Tibial nerve (tissue), 3 donors: ENCODE measurements at regions not wholly inside any gene's neighbourhood (a gene's known extent, or its start where the extent isn't known, plus 50 kb on each side); places are given as distances from the start of the nearest gene placed in this dataset.

Experiments
- CTCF ChIP-seq, 5 experiments: fragments of 200-600 bp in 3 of 5; fragments of 450-650 bp in 2 of 5; sonication (generic) in 3 of 5; IDR thresholded peaks; one replicate each; pipeline ENCODE4 v1.5.1; 2016 to 2019; ENCODE audit warnings: antibody characterized with exemption in 5 of 5, mild to moderate bottlenecking in 3 of 5, moderate library complexity in 2 of 5
- POLR2A ChIP-seq, 2 donors: fragments of 450-650 bp; IDR thresholded peaks; one replicate each; pipeline ENCODE4 v1.6.1; 2017; ENCODE audit warnings: antibody characterized with exemption in 2 of 2, mild to moderate bottlenecking in 2 of 2, moderate library complexity in 2 of 2

GRCh38 chr6:9514146-9514545 is 900.7 kb downstream of the TFAP2A start:
- no peak for TF ChIP-seq POLR2A (IDR thresholded peaks at IDR 0.05)
- TF ChIP-seq CTCF (IDR thresholded peaks at IDR 0.05) = no peak
